DMS53 treated with DMSO at 0.1 percent for 48 hours (cell line): ENCODE measurements at regions not wholly inside any gene's neighbourhood (a gene's known extent, or its start where the extent isn't known, plus 50 kb on each side); places are given as distances from the start of the nearest gene placed in this dataset.

Experiments
- DNase-seq: peaks from one replicate; lab custom pipeline; 2025; ENCODE audit not compliant: unreplicated experiment; lab: John Stamatoyannopoulos, UW

GRCh38 chr16:11471548-11471947 lies 115.2 kb downstream of the LITAF start:
- DNase-seq: no peak

- DNase-seq: no peak
Measured at GRCh38 chr16:11472410-11472809, 114.3 kb downstream of the LITAF start.

- no peak for DNase-seq
Measured at GRCh38 chr16:11472851-11473250, 113.9 kb downstream of the LITAF start.

GRCh38 chr16:11473728-11474127 lies 113.0 kb downstream of the LITAF start:
- DNase-seq: no peak

GRCh38 chr16:11474617-11475291 lies 112.0 kb downstream of the LITAF start:
- peak; percentile 31 for DNase-seq

GRCh38 chr16:11475896-11476630 lies 110.7 kb downstream of the LITAF start:
- DNase-seq: no peak

GRCh38 chr16:11476676-11477075 lies 110.0 kb downstream of the LITAF start:
- DNase-seq: no peak

- DNase-seq: no peak
Measured at GRCh38 chr16:11478431-11479119, 108.1 kb downstream of the LITAF start.

- no peak for DNase-seq
Measured at GRCh38 chr16:11479916-11480315, 106.8 kb downstream of the LITAF start.

GRCh38 chr16:11480634-11481033 lies 106.1 kb downstream of the LITAF start:
- no peak for DNase-seq

GRCh38 chr16:11481987-11482386 lies 104.7 kb downstream of the LITAF start:
- no peak for DNase-seq

- no peak for DNase-seq
Measured at GRCh38 chr16:11482946-11483748, 103.6 kb downstream of the LITAF start.

GRCh38 chr16:11484691-11485258 lies 101.9 kb downstream of the LITAF start:
- no peak for DNase-seq

GRCh38 chr16:11485676-11486075 lies 101.0 kb downstream of the LITAF start:
- DNase-seq: no peak

GRCh38 chr16:11487289-11487688 lies 99.4 kb downstream of the LITAF start:
- DNase-seq: no peak

- DNase-seq: no peak
Measured at GRCh38 chr16:11488304-11488703, 98.4 kb downstream of the LITAF start.

GRCh38 chr16:11491524-11491923 lies 95.2 kb downstream of the LITAF start:
- no peak for DNase-seq

GRCh38 chr16:11492808-11493530 lies 93.8 kb downstream of the LITAF start:
- DNase-seq: no peak

GRCh38 chr16:11493531-11493929 lies 93.2 kb downstream of the LITAF start:
- DNase-seq: no peak

- DNase-seq: no peak
Measured at GRCh38 chr16:11494029-11494428, 92.7 kb downstream of the LITAF start.
